ENCODE measurements at regions not wholly inside any gene's neighbourhood (a gene's known extent, or its start where the extent isn't known, plus 50 kb on each side); places are given as distances from the start of the nearest gene placed in this dataset.

DNA sequence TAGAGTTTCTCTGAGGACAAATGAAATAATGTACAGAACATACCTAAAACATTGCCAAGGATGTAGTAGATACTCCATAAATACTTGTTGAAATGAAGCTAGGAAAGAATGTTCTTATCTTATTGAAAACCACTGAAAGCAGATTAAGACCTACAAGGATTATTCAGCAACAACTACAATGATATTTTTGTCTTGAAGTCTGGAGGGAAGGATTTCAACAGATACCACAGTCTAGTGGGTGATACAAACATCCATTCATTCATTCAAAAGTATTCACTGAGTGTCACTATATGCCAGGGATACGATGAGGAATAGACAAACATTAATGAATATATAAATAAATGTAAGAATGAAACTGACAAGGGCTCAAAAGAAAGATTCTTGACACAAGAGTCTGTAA lies 74.7 kb upstream of the THBS1 start:
- TF ChIP-seq EZH2 (IDR thresholded peaks at IDR 0.05; ENCODE audit: borderline replicate concordance, low read depth, low read length, severe bottlenecking) (no peak), JUN (IDR thresholded peaks at IDR 0.05; ENCODE audit: borderline replicate concordance, insufficient read depth, insufficient read length, low read depth) (no peak), POLR2AphosphoS5 (IDR thresholded peaks at IDR 0.05; ENCODE audit: insufficient read depth, low read depth, low read length) (no peak), MYC (IDR thresholded peaks at IDR 0.05; ENCODE audit: low read depth, low read length) (no peak), FOS (IDR thresholded peaks at IDR 0.05; ENCODE audit: borderline replicate concordance, insufficient read depth, low read length) (no peak), POLR2A (IDR thresholded peaks at IDR 0.05; ENCODE audit: low read depth, low read length) (no peak), GATA2 (IDR thresholded peaks at IDR 0.05; ENCODE audit: insufficient read depth, insufficient read length, low read depth, low read length) (no peak)
- TF ChIP-seq, protein P1, sequence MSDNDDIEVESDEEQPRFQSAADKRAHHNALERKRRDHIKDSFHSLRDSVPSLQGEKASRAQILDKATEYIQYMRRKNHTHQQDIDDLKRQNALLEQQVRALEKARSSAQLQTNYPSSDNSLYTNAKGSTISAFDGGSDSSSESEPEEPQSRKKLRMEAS (IDR thresholded peaks at IDR 0.05; ENCODE audit: insufficient read depth, insufficient read length) = no peak
- TF ChIP-seq, protein P2, sequence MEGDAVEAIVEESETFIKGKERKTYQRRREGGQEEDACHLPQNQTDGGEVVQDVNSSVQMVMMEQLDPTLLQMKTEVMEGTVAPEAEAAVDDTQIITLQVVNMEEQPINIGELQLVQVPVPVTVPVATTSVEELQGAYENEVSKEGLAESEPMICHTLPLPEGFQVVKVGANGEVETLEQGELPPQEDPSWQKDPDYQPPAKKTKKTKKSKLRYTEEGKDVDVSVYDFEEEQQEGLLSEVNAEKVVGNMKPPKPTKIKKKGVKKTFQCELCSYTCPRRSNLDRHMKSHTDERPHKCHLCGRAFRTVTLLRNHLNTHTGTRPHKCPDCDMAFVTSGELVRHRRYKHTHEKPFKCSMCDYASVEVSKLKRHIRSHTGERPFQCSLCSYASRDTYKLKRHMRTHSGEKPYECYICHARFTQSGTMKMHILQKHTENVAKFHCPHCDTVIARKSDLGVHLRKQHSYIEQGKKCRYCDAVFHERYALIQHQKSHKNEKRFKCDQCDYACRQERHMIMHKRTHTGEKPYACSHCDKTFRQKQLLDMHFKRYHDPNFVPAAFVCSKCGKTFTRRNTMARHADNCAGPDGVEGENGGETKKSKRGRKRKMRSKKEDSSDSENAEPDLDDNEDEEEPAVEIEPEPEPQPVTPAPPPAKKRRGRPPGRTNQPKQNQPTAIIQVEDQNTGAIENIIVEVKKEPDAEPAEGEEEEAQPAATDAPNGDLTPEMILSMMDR (IDR thresholded peaks at IDR 0.05; ENCODE audit: extremely low read depth in 1 of 2, insufficient read depth in 1 of 2, low read depth in 1 of 2, low read length in 2 of 2) = no peak
- POLR2A ChIA-PET = no interaction called here
- Histone ChIP-seq H3K27me3 (ENCODE audit: control insufficient read depth in 2 of 2, insufficient read depth in 2 of 2, low read length in 2 of 2) (no peaks in the 10 kb centered on the region), H2AFZ (ENCODE audit: low read depth, low read length) (no peak overlapping the region), H3K9me3 (replicated peaks; ENCODE audit: control insufficient read depth, insufficient read depth, low read length) (no peaks in the 10 kb centered on the region), H3K4me2 (ENCODE audit: insufficient read depth, low read length) (no peak overlapping the region), H3K27ac (ENCODE audit: insufficient read depth, low read depth, low read length) (no peak overlapping the region), H3K4me3 (replicated peaks in 1 of 3; ENCODE audit: insufficient read depth in 1 of 3, low read depth in 1 of 3, low read length in 3 of 3) (no peak overlapping the region), H3K79me2 (ENCODE audit: control insufficient read depth, insufficient read depth, low read length) (no peaks in the 10 kb centered on the region), H3K36me3 (ENCODE audit: control insufficient read depth in 2 of 2, extremely low read depth in 1 of 2, insufficient read depth in 2 of 2, low read length in 2 of 2) (no peaks in the 10 kb centered on the region), H3K9me1 (replicated peaks; ENCODE audit: control insufficient read depth, extremely low read depth, insufficient read depth, low read length) (no peaks in the 10 kb centered on the region), H4K20me1 (replicated peaks; ENCODE audit: control insufficient read depth, extremely low read depth, insufficient read depth, low read length) (no peaks in the 10 kb centered on the region), H3K4me1 (ENCODE audit: control insufficient read depth, extremely low read depth, insufficient read depth, low read length) (no peaks in the 10 kb centered on the region), H3K9ac (replicated peaks; ENCODE audit: extremely low read depth, insufficient read depth, low read length) (no peak overlapping the region)
- DNase-seq (ENCODE audit: low read depth, low spot score) (no peak), FAIRE-seq (no peak)
- BruUV-seq (replicated peaks) = no TSS peak
- dilution Hi-C loops (cut with MboI; ENCODE audit: extremely low pct_ligation_motif_present, low sequenced_read_pairs) = no loop called here
- intact Hi-C loops (cut with micrococcal nuclease) = no loop called here
- CTCF ChIA-PET = no interaction called here

Data from endothelial cell of umbilical vein (primary cell).